ENCODE measurements at regions not wholly inside any gene's neighbourhood (a gene's known extent, or its start where the extent isn't known, plus 50 kb on each side); places are given as distances from the start of the nearest gene placed in this dataset.
"Not testable (repeated sequence)": the region's sequence is repeated elsewhere in the genome, so short reads cannot be mapped to it uniquely, and the experiment has no call there.

- no peak for DNase-seq
These were observed 269.0 kb downstream of the KTN1 start for GRCh38 chr14:55848964-55849363.

- no peak for DNase-seq
These were observed 268.4 kb upstream of the PELI2 start for GRCh38 chr14:55849833-55850232.

- DNase-seq, result no peak
These were observed 267.4 kb upstream of the PELI2 start for GRCh38 chr14:55850825-55851241.

- no peak for DNase-seq
These were observed 266.9 kb upstream of the PELI2 start for GRCh38 chr14:55851301-55851700.

GRCh38 chr14:55851961-55852360 is 266.2 kb upstream of the PELI2 start:
- DNase-seq, result no peak

GRCh38 chr14:55855751-55856150 is 262.5 kb upstream of the PELI2 start:
- DNase-seq, result no peak

- no peak for DNase-seq
These were observed 259.6 kb upstream of the PELI2 start for GRCh38 chr14:55858604-55859003.

GRCh38 chr14:55861561-55861960 is 256.6 kb upstream of the PELI2 start:
- DNase-seq, result not testable (repeated sequence)

GRCh38 chr14:55864890-55865655 is 253.1 kb upstream of the PELI2 start:
- DNase-seq, result no peak

GRCh38 chr14:55867311-55867710 is 250.9 kb upstream of the PELI2 start:
- DNase-seq, result no peak

- DNase-seq, result no peak
These were observed 250.5 kb upstream of the PELI2 start for GRCh38 chr14:55867719-55868118.

- no peak for DNase-seq
These were observed 248.7 kb upstream of the PELI2 start for GRCh38 chr14:55869397-55870049.

GRCh38 chr14:55873169-55873568 is 245.0 kb upstream of the PELI2 start:
- DNase-seq, result no peak

GRCh38 chr14:55874785-55875184 is 243.4 kb upstream of the PELI2 start:
- no peak for DNase-seq

- no peak for DNase-seq
These were observed 240.3 kb upstream of the PELI2 start for GRCh38 chr14:55877942-55878341.

- DNase-seq, result no peak
These were observed 236.5 kb upstream of the PELI2 start for GRCh38 chr14:55881577-55882241.

- no peak for DNase-seq
These were observed 233.4 kb upstream of the PELI2 start for GRCh38 chr14:55884819-55885218.

- no peak for DNase-seq
These were observed 229.1 kb upstream of the PELI2 start for GRCh38 chr14:55889124-55889523.

- no peak for DNase-seq
These were observed 226.5 kb upstream of the PELI2 start for GRCh38 chr14:55891692-55892091.

GRCh38 chr14:55892906-55893305 is 225.3 kb upstream of the PELI2 start:
- DNase-seq, result no peak

- no peak for DNase-seq
These were observed 224.5 kb upstream of the PELI2 start for GRCh38 chr14:55893705-55894104.

- no peak for DNase-seq
These were observed 221.2 kb upstream of the PELI2 start for GRCh38 chr14:55897031-55897430.

GRCh38 chr14:55898938-55899337 is 219.3 kb upstream of the PELI2 start:
- no peak for DNase-seq

- no peak for DNase-seq
These were observed 218.7 kb upstream of the PELI2 start for GRCh38 chr14:55899531-55899930.

Measured in activated effector memory CD4-positive, alpha-beta T cell treated with anti-CD3 and anti-CD28 coated beads, Interleukin-2, amount 50 U/mL, for 16 hours (primary cell).